DND-41 (cell line): ENCODE measurements at regions not wholly inside any gene's neighbourhood (a gene's known extent, or its start where the extent isn't known, plus 50 kb on each side); places are given as distances from the start of the nearest gene placed in this dataset.

Experiments used
- EZH2 ChIP-seq: IDR thresholded peaks from 3 replicates; pipeline ENCODE4 v1.6.1; 2012; ENCODE audit warnings: borderline replicate concordance, low read depth, mild to moderate bottlenecking, moderate library complexity, low read length, inconsistent platforms; ENCODE audit not compliant: severe bottlenecking
- TF ChIP-seq, protein P1 (sequence below): IDR thresholded peaks from 2 replicates; pipeline ENCODE4 v1.5.1; 2012; ENCODE audit warnings: borderline replicate concordance, low read length, moderate library complexity, mild to moderate bottlenecking; ENCODE audit not compliant: poor library complexity, severe bottlenecking; ENCODE audit errors: extremely low read depth

DNA sequence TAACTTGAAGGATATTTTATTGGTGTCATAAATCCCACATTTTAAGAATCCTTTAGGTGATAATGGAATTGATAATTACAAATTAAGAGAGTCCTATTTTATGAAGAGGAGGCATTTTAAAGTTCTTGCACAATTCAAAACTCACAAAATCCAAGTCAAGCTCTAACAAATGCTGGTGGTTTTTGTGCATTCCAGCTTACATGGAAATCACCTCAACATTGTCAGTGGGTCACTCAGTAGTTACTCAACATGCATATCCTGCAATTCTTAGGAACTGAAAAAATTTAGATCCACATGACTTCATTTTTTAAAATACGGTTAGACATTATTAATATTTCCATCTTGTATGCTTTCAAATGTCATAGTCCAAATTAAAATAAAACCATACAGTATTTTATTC lies 487.2 kb downstream of the CNTN3 start:
- TF ChIP-seq, protein P1, sequence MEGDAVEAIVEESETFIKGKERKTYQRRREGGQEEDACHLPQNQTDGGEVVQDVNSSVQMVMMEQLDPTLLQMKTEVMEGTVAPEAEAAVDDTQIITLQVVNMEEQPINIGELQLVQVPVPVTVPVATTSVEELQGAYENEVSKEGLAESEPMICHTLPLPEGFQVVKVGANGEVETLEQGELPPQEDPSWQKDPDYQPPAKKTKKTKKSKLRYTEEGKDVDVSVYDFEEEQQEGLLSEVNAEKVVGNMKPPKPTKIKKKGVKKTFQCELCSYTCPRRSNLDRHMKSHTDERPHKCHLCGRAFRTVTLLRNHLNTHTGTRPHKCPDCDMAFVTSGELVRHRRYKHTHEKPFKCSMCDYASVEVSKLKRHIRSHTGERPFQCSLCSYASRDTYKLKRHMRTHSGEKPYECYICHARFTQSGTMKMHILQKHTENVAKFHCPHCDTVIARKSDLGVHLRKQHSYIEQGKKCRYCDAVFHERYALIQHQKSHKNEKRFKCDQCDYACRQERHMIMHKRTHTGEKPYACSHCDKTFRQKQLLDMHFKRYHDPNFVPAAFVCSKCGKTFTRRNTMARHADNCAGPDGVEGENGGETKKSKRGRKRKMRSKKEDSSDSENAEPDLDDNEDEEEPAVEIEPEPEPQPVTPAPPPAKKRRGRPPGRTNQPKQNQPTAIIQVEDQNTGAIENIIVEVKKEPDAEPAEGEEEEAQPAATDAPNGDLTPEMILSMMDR, result no peak
- no peak for TF ChIP-seq EZH2
